ENCODE measurements at regions not wholly inside any gene's neighbourhood (a gene's known extent, or its start where the extent isn't known, plus 50 kb on each side); places are given as distances from the start of the nearest gene placed in this dataset.

DNA sequence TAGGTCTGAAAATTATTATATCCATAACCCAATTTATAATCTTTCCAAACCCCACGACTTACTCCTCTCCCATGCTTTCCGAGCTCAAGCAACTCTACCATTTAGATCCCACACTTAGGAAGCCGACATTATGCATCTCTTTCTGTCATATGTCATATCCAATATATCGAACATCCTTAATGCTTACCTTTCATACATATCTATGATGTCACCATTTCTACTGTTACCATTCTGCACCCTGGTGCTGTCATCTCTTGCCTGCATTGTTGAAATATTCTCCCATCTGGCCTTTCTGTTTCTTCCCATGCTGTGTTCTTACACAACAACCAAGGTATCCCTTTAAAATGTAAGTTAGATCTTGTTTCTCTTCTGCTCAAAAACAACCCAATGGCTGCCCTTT lies 127.1 kb upstream of the MC4R start:
- Histone ChIP-seq H3K4me3 (ENCODE audit: low read depth in 1 of 3, low read length in 3 of 3) (no peak overlapping the region), H3K9me3 (ENCODE audit: control insufficient read depth in 4 of 4, low read length in 3 of 4) (no peaks in the 10 kb centered on the region), H3K27me3 (ENCODE audit: control insufficient read depth in 4 of 4, insufficient read depth in 4 of 4, low read length in 3 of 4) (no peaks in the 10 kb centered on the region), H3K27ac (ENCODE audit: low read depth in 1 of 2, low read length in 2 of 2) (no peak overlapping the region), H3K4me1 (ENCODE audit: control insufficient read depth in 4 of 4, insufficient read depth in 4 of 4, low read length in 3 of 4) (no peaks in the 10 kb centered on the region), H3K9ac (ENCODE audit: low read depth in 1 of 2, low read length in 2 of 2) (no peak overlapping the region), H3K36me3 (ENCODE audit: control insufficient read depth in 4 of 4, insufficient read depth in 3 of 4, low read depth in 1 of 4, low read length in 3 of 4) (no peaks in the 10 kb centered on the region)
- DNase-seq (ENCODE audit: low spot score): no peak
- 82% methylated on average over 4 of the region's 4 CpGs for WGBS
- TF ChIP-seq RAD21 (IDR thresholded peaks at IDR 0.05): no peak
- TF ChIP-seq, protein P1, sequence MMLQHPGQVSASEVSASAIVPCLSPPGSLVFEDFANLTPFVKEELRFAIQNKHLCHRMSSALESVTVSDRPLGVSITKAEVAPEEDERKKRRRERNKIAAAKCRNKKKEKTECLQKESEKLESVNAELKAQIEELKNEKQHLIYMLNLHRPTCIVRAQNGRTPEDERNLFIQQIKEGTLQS (IDR thresholded peaks at IDR 0.05): no peak

DNA sequence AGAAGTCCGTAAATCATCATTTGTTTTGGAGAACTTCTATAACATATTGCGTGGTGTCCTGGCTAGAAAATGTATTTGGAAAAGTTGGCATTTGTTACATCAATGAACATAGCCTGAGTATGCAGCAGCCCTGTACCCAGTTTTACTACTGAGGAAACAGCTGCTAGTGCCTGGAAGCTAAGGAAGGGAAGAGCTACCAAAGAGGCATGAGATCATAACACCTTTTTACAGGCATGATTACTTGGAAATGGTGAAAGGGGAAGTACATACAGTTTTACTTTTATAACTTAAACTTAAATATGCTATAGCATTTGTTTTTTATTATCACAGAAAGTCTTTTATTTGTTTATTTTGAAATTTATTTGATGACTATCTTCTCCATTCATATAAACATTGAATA lies 128.4 kb upstream of the MC4R start:
- DNase-seq (ENCODE audit: low spot score): no peak
- H3K27me3 ChIP-seq (ENCODE audit: control insufficient read depth in 4 of 4, insufficient read depth in 4 of 4, low read length in 3 of 4): no peaks in the 10 kb centered on the region
- 65% methylated on average over 2 of the region's 2 CpGs for WGBS
- no peaks in the 10 kb centered on the region for H3K9me3 ChIP-seq (ENCODE audit: control insufficient read depth in 4 of 4, low read length in 3 of 4)
- no peaks in the 10 kb centered on the region for H3K4me1 ChIP-seq (ENCODE audit: control insufficient read depth in 4 of 4, insufficient read depth in 4 of 4, low read length in 3 of 4)
- H3K9ac ChIP-seq (ENCODE audit: low read depth in 1 of 2, low read length in 2 of 2): no peak overlapping the region
- no peak overlapping the region for H3K27ac ChIP-seq (ENCODE audit: low read depth in 1 of 2, low read length in 2 of 2)
- TF ChIP-seq, protein P2, sequence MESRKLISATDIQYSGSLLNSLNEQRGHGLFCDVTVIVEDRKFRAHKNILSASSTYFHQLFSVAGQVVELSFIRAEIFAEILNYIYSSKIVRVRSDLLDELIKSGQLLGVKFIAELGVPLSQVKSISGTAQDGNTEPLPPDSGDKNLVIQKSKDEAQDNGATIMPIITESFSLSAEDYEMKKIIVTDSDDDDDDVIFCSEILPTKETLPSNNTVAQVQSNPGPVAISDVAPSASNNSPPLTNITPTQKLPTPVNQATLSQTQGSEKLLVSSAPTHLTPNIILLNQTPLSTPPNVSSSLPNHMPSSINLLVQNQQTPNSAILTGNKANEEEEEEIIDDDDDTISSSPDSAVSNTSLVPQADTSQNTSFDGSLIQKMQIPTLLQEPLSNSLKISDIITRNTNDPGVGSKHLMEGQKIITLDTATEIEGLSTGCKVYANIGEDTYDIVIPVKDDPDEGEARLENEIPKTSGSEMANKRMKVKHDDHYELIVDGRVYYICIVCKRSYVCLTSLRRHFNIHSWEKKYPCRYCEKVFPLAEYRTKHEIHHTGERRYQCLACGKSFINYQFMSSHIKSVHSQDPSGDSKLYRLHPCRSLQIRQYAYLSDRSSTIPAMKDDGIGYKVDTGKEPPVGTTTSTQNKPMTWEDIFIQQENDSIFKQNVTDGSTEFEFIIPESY (IDR thresholded peaks at IDR 0.05): no peak
- TF ChIP-seq RXRA (IDR thresholded peaks at IDR 0.05) (no peak), HNF4G (IDR thresholded peaks at IDR 0.05) (no peak), MAX (IDR thresholded peaks at IDR 0.05) (no peak), FOXA2 (IDR thresholded peaks at IDR 0.05) (no peak)
- H3K4me3 ChIP-seq (ENCODE audit: low read depth in 1 of 3, low read length in 3 of 3): no peak overlapping the region
- H3K36me3 ChIP-seq (ENCODE audit: control insufficient read depth in 4 of 4, insufficient read depth in 3 of 4, low read depth in 1 of 4, low read length in 3 of 4): no peaks in the 10 kb centered on the region

GRCh38 chr18:60502591-60502990 lies 130.0 kb upstream of the MC4R start:
- 64% methylated on average over 5 of the region's 5 CpGs for WGBS
- no peak for DNase-seq (ENCODE audit: low spot score)

More at GRCh38 chr18:60502591-60502990, 130.0 kb upstream of the MC4R start:
- Histone ChIP-seq H3K4me3 (ENCODE audit: low read depth in 1 of 3, low read length in 3 of 3) (no peak overlapping the region), H3K27me3 (ENCODE audit: control insufficient read depth in 4 of 4, insufficient read depth in 4 of 4, low read length in 3 of 4) (no peaks in the 10 kb centered on the region), H3K27ac (ENCODE audit: low read depth in 1 of 2, low read length in 2 of 2) (no peak overlapping the region), H3K36me3 (ENCODE audit: control insufficient read depth in 4 of 4, insufficient read depth in 3 of 4, low read depth in 1 of 4, low read length in 3 of 4) (no peaks in the 10 kb centered on the region), H3K9ac (ENCODE audit: low read depth in 1 of 2, low read length in 2 of 2) (no peak overlapping the region), H3K9me3 (ENCODE audit: control insufficient read depth in 4 of 4, low read length in 3 of 4) (no peaks in the 10 kb centered on the region), H3K4me1 (ENCODE audit: control insufficient read depth in 4 of 4, insufficient read depth in 4 of 4, low read length in 3 of 4) (no peaks in the 10 kb centered on the region)
- TF ChIP-seq JUND (IDR thresholded peaks at IDR 0.05) (no peak), HNF4G (IDR thresholded peaks at IDR 0.05) (no peak), EGR1 (IDR thresholded peaks at IDR 0.05; ENCODE audit: low read depth in 2 of 2) (no peak), FOXA1 (IDR thresholded peaks at IDR 0.05) (no peak), GABPA (IDR thresholded peaks at IDR 0.05 in 1 of 2, conservative IDR thresholded peaks at IDR 0.05 in 1 of 2) (no peak), YY1 (IDR thresholded peaks at IDR 0.05) (no peak), TAF1 (conservative IDR thresholded peaks at IDR 0.05) (no peak), RXRA (IDR thresholded peaks at IDR 0.05) (no peak)
- TF ChIP-seq, protein P1 (IDR thresholded peaks at IDR 0.05): no peak
- TF ChIP-seq, protein P3, sequence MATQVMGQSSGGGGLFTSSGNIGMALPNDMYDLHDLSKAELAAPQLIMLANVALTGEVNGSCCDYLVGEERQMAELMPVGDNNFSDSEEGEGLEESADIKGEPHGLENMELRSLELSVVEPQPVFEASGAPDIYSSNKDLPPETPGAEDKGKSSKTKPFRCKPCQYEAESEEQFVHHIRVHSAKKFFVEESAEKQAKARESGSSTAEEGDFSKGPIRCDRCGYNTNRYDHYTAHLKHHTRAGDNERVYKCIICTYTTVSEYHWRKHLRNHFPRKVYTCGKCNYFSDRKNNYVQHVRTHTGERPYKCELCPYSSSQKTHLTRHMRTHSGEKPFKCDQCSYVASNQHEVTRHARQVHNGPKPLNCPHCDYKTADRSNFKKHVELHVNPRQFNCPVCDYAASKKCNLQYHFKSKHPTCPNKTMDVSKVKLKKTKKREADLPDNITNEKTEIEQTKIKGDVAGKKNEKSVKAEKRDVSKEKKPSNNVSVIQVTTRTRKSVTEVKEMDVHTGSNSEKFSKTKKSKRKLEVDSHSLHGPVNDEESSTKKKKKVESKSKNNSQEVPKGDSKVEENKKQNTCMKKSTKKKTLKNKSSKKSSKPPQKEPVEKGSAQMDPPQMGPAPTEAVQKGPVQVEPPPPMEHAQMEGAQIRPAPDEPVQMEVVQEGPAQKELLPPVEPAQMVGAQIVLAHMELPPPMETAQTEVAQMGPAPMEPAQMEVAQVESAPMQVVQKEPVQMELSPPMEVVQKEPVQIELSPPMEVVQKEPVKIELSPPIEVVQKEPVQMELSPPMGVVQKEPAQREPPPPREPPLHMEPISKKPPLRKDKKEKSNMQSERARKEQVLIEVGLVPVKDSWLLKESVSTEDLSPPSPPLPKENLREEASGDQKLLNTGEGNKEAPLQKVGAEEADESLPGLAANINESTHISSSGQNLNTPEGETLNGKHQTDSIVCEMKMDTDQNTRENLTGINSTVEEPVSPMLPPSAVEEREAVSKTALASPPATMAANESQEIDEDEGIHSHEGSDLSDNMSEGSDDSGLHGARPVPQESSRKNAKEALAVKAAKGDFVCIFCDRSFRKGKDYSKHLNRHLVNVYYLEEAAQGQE (IDR thresholded peaks at IDR 0.05): no peak
